Panc1 (cell line): ENCODE measurements at regions not wholly inside any gene's neighbourhood (a gene's known extent, or its start where the extent isn't known, plus 50 kb on each side); places are given as distances from the start of the nearest gene placed in this dataset.

Source experiments
- ATAC-seq: fragments of 200-7000 bp; cut with Tn5 transposase; 2 replicates; pipeline ENCODE4 v1.9.1; 2020; ENCODE audit warnings: mild to moderate bottlenecking, moderate library complexity
- BruUV-seq: library from RNA; stranded (reverse); fragments of 400-500 nt; replicated peaks from 2 replicates; lab custom pipeline; 2021; lab: Mats Ljungman, UMichigan
- CTCF ChIA-PET: fragments of 300-600 bp; sonication (Branson Sonifier 250); formaldehyde crosslinking; loops from one replicate; lab custom pipeline; 2022; ENCODE audit warnings: antibody characterized with exemption; lab: Charles Lee
- POLR2A ChIA-PET: fragments of 300-600 bp; sonication (Branson Sonifier 250); formaldehyde crosslinking; loops from one replicate; lab custom pipeline; 2022; ENCODE audit warnings: antibody characterized with exemption; lab: Charles Lee
- DNase-seq: peaks from one replicate; pipeline ENCODE4 v3.0.0-alpha.2; 2010; ENCODE audit warnings: low read depth, low spot score
- H3K27ac ChIP-seq: 2 replicates; pipeline ENCODE4 v1.5.1; 2011; ENCODE audit warnings: mild to moderate bottlenecking, low read length, inconsistent platforms
- H3K27me3 ChIP-seq: fragments of 200-500 bp; sonication (Bioruptor generic); 2 replicates; pipeline ENCODE4 v1.6.0; 2014; ENCODE audit warnings: low read length, inconsistent platforms; ENCODE audit not compliant: control insufficient read depth, insufficient read depth
- H3K36me3 ChIP-seq: fragments of 200-500 bp; sonication (Bioruptor generic); 2 replicates; pipeline ENCODE4 v1.5.1; 2014; ENCODE audit warnings: inconsistent platforms, mild to moderate bottlenecking, low read length, moderate library complexity; ENCODE audit not compliant: control insufficient read depth, insufficient read depth
- H3K4me1 ChIP-seq: 2 replicates; pipeline ENCODE4 v1.5.1; 2011; ENCODE audit warnings: inconsistent platforms, mild to moderate bottlenecking, low read length, moderate library complexity; ENCODE audit not compliant: control insufficient read depth, insufficient read depth
- H3K4me3 ChIP-seq, 2 experiments: 2 replicates each; pipeline ENCODE4 v1.5.1; 2011 to 2012; ENCODE audit warnings: low read depth in 2 of 2, low read length in 2 of 2, mild to moderate bottlenecking in 2 of 2, inconsistent platforms in 1 of 2, moderate library complexity in 1 of 2
- H3K9me3 ChIP-seq: fragments of 200-500 bp; sonication (Bioruptor generic); 2 replicates; pipeline ENCODE4 v1.5.1; 2014; ENCODE audit warnings: low read depth, mild to moderate bottlenecking, inconsistent platforms, low read length, moderate library complexity; ENCODE audit not compliant: control insufficient read depth, insufficient read depth
- CTCF ChIP-seq: fragments of 450-650 bp; IDR thresholded peaks from 2 replicates; pipeline ENCODE4 v1.5.1; 2017; ENCODE audit warnings: mild to moderate bottlenecking
- POLR2AphosphoS5 ChIP-seq: IDR thresholded peaks from 2 replicates; pipeline ENCODE4 v1.6.1; 2012; ENCODE audit warnings: mild to moderate bottlenecking, low read depth, low read length, moderate library complexity
- REST ChIP-seq, 2 experiments: IDR thresholded peaks; 2 replicates each; pipeline ENCODE4 v1.6.1; 2011 to 2012; ENCODE audit warnings: low read depth in 2 of 2, control low read depth in 1 of 2, low read length in 1 of 2, mild to moderate bottlenecking in 1 of 2, moderate library complexity in 1 of 2; ENCODE audit not compliant: insufficient read depth in 1 of 2
- SIN3A ChIP-seq: IDR thresholded peaks from 2 replicates; pipeline ENCODE4 v1.6.1; 2012; ENCODE audit warnings: low read depth, mild to moderate bottlenecking, low read length, moderate library complexity, borderline replicate concordance; ENCODE audit not compliant: insufficient read depth
- TCF7L2 ChIP-seq: IDR thresholded peaks from 2 replicates; pipeline ENCODE4 v1.6.1; 2011; ENCODE audit warnings: mild to moderate bottlenecking, low read depth, low read length, inconsistent platforms
- in situ Hi-C: cut with HindIII; loops from 2 replicates; pipeline ENCODE4 v1.10.0; 2016; ENCODE audit warnings: low sequenced_read_pairs, low pct_unique_long_range_greater_than_20kb
- intact Hi-C: fragments of 100-400 bp; cut with micrococcal nuclease; formaldehyde crosslinking; loops from one replicate; pipeline ENCODE4 v1.10.0; 2022; ENCODE audit not compliant: unreplicated experiment

- TF ChIP-seq REST (IDR thresholded peaks at IDR 0.05; ENCODE audit: insufficient read depth in 1 of 2, low read depth in 2 of 2, low read length in 1 of 2), result no peak
- TF ChIP-seq POLR2AphosphoS5, result no peak
- no peak for TF ChIP-seq CTCF
- TF ChIP-seq TCF7L2, result no peak
- TF ChIP-seq SIN3A, result no peak
- no peak overlapping the region for H3K4me3 ChIP-seq
- H3K27ac ChIP-seq, result no peak overlapping the region
- intact Hi-C loops (no loop called here), in situ Hi-C loops (no loop called here)
- no peaks in the 10 kb centered on the region for H3K4me1 ChIP-seq
- ATAC-seq (no peak), DNase-seq (no peak)
- H3K27me3 ChIP-seq, result no peaks in the 10 kb centered on the region
- BruUV-seq, result no TSS peak
- no peaks in the 10 kb centered on the region for H3K36me3 ChIP-seq
- no peaks in the 10 kb centered on the region for H3K9me3 ChIP-seq
- ChIA-PET CTCF (no interaction called here), POLR2A (no interaction called here)
Measured at GRCh38 chr1:193366764-193367507, 180.5 kb upstream of the B3GALT2 start.

- no TSS peak for BruUV-seq
- in situ Hi-C loops (no loop called here), intact Hi-C loops (no loop called here)
- DNase-seq (no peak), ATAC-seq (no peak)
- Histone ChIP-seq H3K9me3 (no peaks in the 10 kb centered on the region), H3K27ac (no peak overlapping the region), H3K36me3 (no peaks in the 10 kb centered on the region), H3K27me3 (no peaks in the 10 kb centered on the region), H3K4me1 (no peaks in the 10 kb centered on the region), H3K4me3 (no peak overlapping the region)
- POLR2A ChIA-PET, result no interaction called here
- TF ChIP-seq POLR2AphosphoS5, result no peak
- no peak for TF ChIP-seq SIN3A
- no peak for TF ChIP-seq CTCF
- no peak for TF ChIP-seq REST (IDR thresholded peaks at IDR 0.05; ENCODE audit: insufficient read depth in 1 of 2, low read depth in 2 of 2, low read length in 1 of 2)
- TF ChIP-seq TCF7L2, result no peak
- CTCF ChIA-PET, result no interaction called here
Measured at GRCh38 chr1:193365966-193366365, 179.6 kb upstream of the B3GALT2 start.
